BLaER1 (cell line): ENCODE measurements at regions not wholly inside any gene's neighbourhood (a gene's known extent, or its start where the extent isn't known, plus 50 kb on each side); places are given as distances from the start of the nearest gene placed in this dataset.
"Not testable (repeated sequence)": the region's sequence is repeated elsewhere in the genome, so short reads cannot be mapped to it uniquely, and the experiment has no call there.

Source experiments
- H3K27ac ChIP-seq: shearing (Covaris generic); formaldehyde crosslinking; 2 replicates; pipeline ENCODE4 v1.8.1; 2022
- H3K27me3 ChIP-seq: shearing (Covaris generic); formaldehyde crosslinking; 2 replicates; pipeline ENCODE4 v1.8.1; 2022
- H3K36me3 ChIP-seq: shearing (Covaris generic); formaldehyde crosslinking; 2 replicates; pipeline ENCODE4 v1.8.1; 2022
- H3K4me1 ChIP-seq: shearing (Covaris generic); formaldehyde crosslinking; 2 replicates; pipeline ENCODE4 v1.8.1; 2022
- H3K4me2 ChIP-seq: shearing (Covaris generic); formaldehyde crosslinking; 2 replicates; pipeline ENCODE4 v1.8.1; 2022
- H3K4me3 ChIP-seq: shearing (Covaris generic); formaldehyde crosslinking; 2 replicates; pipeline ENCODE4 v1.8.1; 2022
- H3K9ac ChIP-seq: shearing (Covaris generic); formaldehyde crosslinking; 2 replicates; pipeline ENCODE4 v1.8.1; 2022
- H3K9me3 ChIP-seq: shearing (Covaris generic); formaldehyde crosslinking; 2 replicates; pipeline ENCODE4 v1.8.1; 2022
- H4K20me1 ChIP-seq: shearing (Covaris generic); formaldehyde crosslinking; 2 replicates; pipeline ENCODE4 v1.8.1; 2022
- Cebpa-rat ChIP-seq: shearing (Covaris generic); IDR thresholded peaks from 2 replicates; pipeline ENCODE4 v1.8.1; 2022

- H3K9ac ChIP-seq, result no peak overlapping the region
- no peak overlapping the region for H3K27ac ChIP-seq
- peaks cover 9% of the 10 kb centered on the region for H3K4me1 ChIP-seq
- no peaks in the 10 kb centered on the region for H3K36me3 ChIP-seq
- no peaks in the 10 kb centered on the region for H4K20me1 ChIP-seq
- no peaks in the 10 kb centered on the region for H3K9me3 ChIP-seq
- no peaks in the 10 kb centered on the region for H3K27me3 ChIP-seq
- H3K4me3 ChIP-seq, result no peak overlapping the region
- no peak overlapping the region for H3K4me2 ChIP-seq
- TF ChIP-seq Cebpa-rat, result no peak
Measured at GRCh38 chr6:8943073-8943472, 507.7 kb upstream of the SLC35B3 start.

- Histone ChIP-seq H3K27me3 (no peaks in the 10 kb centered on the region), H3K27ac (no peak overlapping the region), H3K4me3 (no peak overlapping the region), H3K4me1 (peaks cover 9% of the 10 kb centered on the region), H4K20me1 (no peaks in the 10 kb centered on the region), H3K36me3 (no peaks in the 10 kb centered on the region), H3K4me2 (no peak overlapping the region), H3K9ac (no peak overlapping the region), H3K9me3 (no peaks in the 10 kb centered on the region)
- TF ChIP-seq Cebpa-rat, result no peak
Measured at GRCh38 chr6:8941577-8941976, 506.2 kb upstream of the SLC35B3 start.

DNA sequence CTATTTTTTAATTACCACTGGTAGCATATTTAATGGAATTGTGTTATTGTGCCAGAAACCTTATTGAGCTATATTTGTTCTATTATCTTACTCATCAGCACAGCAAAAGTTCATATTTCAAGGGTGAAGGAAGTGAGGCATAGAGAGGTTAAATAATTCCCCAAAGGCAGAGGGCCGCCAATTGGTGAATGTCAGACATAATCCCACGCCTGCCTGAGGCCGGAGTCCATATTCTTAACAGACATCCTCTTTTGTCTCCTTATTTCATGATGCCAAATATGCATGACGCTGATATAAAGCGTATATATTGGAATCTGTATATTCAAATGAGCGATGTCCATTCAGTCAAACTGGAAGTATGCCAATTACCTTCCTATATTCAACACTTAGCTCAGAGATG, 505.0 kb upstream of the SLC35B3 start:
- H4K20me1 ChIP-seq, result no peaks in the 10 kb centered on the region
- no peak for TF ChIP-seq Cebpa-rat
- H3K27ac ChIP-seq, result no peak overlapping the region
- no peak overlapping the region for H3K4me3 ChIP-seq
- no peaks in the 10 kb centered on the region for H3K36me3 ChIP-seq
- H3K9me3 ChIP-seq, result no peaks in the 10 kb centered on the region
- no peak overlapping the region for H3K9ac ChIP-seq
- H3K4me1 ChIP-seq, result peaks cover 9% of the 10 kb centered on the region
- H3K4me2 ChIP-seq, result no peak overlapping the region
- H3K27me3 ChIP-seq, result no peaks in the 10 kb centered on the region

DNA sequence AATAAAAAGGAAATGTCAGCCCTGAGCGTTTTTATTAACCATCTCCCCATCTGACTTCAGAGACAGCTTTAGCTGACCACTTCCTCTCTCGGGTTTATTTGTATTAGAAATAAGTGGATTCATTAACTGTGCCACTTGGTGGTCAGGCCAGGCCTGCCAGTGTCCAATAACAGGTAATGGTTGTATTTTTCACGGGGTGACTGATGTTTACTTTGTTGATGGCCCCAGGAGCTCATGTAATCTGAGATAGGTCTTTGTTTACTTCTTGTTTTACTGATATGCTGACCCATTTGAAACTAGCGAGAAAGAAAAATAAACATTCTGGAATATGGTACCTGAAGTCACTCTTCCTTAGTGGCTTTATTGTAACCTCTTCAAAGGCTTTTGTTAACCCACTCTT, 504.3 kb upstream of the SLC35B3 start:
- no peak overlapping the region for H3K9ac ChIP-seq
- H4K20me1 ChIP-seq, result no peaks in the 10 kb centered on the region
- no peaks in the 10 kb centered on the region for H3K36me3 ChIP-seq
- no peaks in the 10 kb centered on the region for H3K27me3 ChIP-seq
- no peak overlapping the region for H3K27ac ChIP-seq
- H3K4me2 ChIP-seq, result peak overlapping the region; percentile 4; the same call in 1 of the 2 replicates
- H3K9me3 ChIP-seq, result no peaks in the 10 kb centered on the region
- H3K4me3 ChIP-seq, result no peak overlapping the region
- H3K4me1 ChIP-seq, result peaks cover 9% of the 10 kb centered on the region
- no peak for TF ChIP-seq Cebpa-rat

DNA sequence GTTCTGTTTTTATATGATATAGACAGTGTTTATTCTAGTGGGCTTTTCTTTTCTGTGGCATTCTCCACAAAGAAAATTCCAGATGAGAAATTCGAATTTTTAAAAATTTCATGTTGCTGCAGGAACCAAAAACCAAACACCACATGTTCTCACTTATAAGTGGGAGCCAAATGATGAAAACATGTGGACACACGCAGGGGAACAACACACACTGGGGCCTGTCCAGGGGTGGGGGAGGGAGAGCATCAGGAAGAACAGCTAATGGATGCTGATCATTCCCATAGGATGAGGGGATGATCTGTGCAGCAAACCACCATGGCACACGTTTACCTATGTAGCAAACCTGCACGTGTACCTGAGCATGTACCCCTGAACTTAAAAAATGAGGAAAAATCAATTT, 499.0 kb upstream of the SLC35B3 start:
- Histone ChIP-seq H3K9ac (no peak overlapping the region), H4K20me1 (no peaks in the 10 kb centered on the region), H3K9me3 (no peaks in the 10 kb centered on the region), H3K27me3 (no peaks in the 10 kb centered on the region), H3K36me3 (no peaks in the 10 kb centered on the region), H3K4me3 (no peak overlapping the region), H3K27ac (no peak overlapping the region), H3K4me1 (peaks cover 3% of the 10 kb centered on the region), H3K4me2 (no peak overlapping the region)
- TF ChIP-seq Cebpa-rat, result no peak

DNA sequence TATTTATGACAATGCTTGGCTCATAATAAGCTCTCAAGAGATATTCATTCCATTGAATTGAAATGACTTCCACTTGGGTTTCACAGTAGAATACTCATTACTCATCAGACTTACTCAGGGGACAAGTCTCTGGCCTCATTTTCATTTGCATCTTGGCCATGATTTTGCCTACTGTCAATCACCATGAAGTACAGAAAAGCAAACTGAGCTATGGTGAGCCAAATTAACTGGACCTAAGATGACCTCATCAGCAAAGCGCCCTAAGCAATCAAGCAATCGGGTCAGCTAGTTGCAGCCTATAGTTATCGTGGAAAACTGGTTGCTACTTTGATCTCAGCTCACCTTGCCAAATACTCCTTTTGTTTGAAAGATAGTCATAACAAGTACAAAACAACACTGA, 494.7 kb upstream of the SLC35B3 start:
- H3K9me3 ChIP-seq, result no peaks in the 10 kb centered on the region
- H3K27me3 ChIP-seq, result no peaks in the 10 kb centered on the region
- no peaks in the 10 kb centered on the region for H4K20me1 ChIP-seq
- H3K36me3 ChIP-seq, result no peaks in the 10 kb centered on the region
- TF ChIP-seq Cebpa-rat, result no peak
- H3K4me1 ChIP-seq, result no peaks in the 10 kb centered on the region
- no peak overlapping the region for H3K27ac ChIP-seq
- no peak overlapping the region for H3K9ac ChIP-seq
- no peak overlapping the region for H3K4me2 ChIP-seq
- H3K4me3 ChIP-seq, result no peak overlapping the region

GRCh38 chr6:8920244-8920643, 484.9 kb upstream of the SLC35B3 start:
- H3K9ac ChIP-seq, H4K20me1 ChIP-seq, H3K36me3 ChIP-seq, H3K27ac ChIP-seq, H3K9me3 ChIP-seq, H3K4me2 ChIP-seq, H3K27me3 ChIP-seq, H3K4me1 ChIP-seq, H3K4me3 ChIP-seq: not testable (repeated sequence)

DNA sequence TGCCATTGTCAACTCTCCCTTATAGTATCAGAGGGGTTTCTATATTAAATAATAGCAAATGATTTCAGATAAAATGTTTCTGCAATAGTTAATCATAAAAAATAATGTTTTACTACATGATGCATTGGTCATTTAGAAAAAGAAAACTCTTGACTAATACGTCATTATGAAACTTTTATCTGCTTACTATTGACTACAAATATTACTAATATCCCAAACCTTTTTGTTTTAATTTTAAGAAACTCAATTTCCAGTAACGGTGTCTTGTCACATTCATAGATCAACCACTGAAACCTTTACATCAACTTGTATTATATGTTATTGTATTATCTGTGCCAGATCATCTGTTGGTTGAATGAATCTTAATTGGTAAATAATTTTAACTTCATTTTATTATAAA, 482.9 kb upstream of the SLC35B3 start:
- Histone ChIP-seq H4K20me1 (no peaks in the 10 kb centered on the region), H3K9ac (no peak overlapping the region), H3K27me3 (no peaks in the 10 kb centered on the region), H3K36me3 (no peaks in the 10 kb centered on the region), H3K9me3 (no peaks in the 10 kb centered on the region; the same call in 1 of the 2 replicates), H3K27ac (no peak overlapping the region), H3K4me1 (no peaks in the 10 kb centered on the region), H3K4me2 (no peak overlapping the region), H3K4me3 (no peak overlapping the region)
- no peak for TF ChIP-seq Cebpa-rat

- H3K4me1 ChIP-seq, result no peaks in the 10 kb centered on the region
- no peaks in the 10 kb centered on the region for H4K20me1 ChIP-seq
- peaks cover 7% of the 10 kb centered on the region for H3K9me3 ChIP-seq
- no peak overlapping the region for H3K9ac ChIP-seq
- H3K27me3 ChIP-seq, result no peaks in the 10 kb centered on the region
- H3K4me3 ChIP-seq, result no peak overlapping the region
- H3K36me3 ChIP-seq, result no peaks in the 10 kb centered on the region
- TF ChIP-seq Cebpa-rat, result no peak
- H3K27ac ChIP-seq, result no peak overlapping the region
- H3K4me2 ChIP-seq, result no peak overlapping the region
Measured at GRCh38 chr6:8914700-8915099, 479.4 kb upstream of the SLC35B3 start.

- Histone ChIP-seq H3K9ac (no peak overlapping the region), H3K9me3 (peaks cover 7% of the 10 kb centered on the region), H3K4me3 (no peak overlapping the region), H3K27ac (no peak overlapping the region), H3K27me3 (no peaks in the 10 kb centered on the region), H3K4me1 (0 out of 2 replicates have a peak, but pooled peaks cover 6% of the 10 kb centered on the region), H3K4me2 (no peak overlapping the region), H3K36me3 (no peaks in the 10 kb centered on the region), H4K20me1 (no peaks in the 10 kb centered on the region)
- TF ChIP-seq Cebpa-rat, result no peak
Measured at GRCh38 chr6:8908638-8909037, 473.3 kb upstream of the SLC35B3 start.

DNA sequence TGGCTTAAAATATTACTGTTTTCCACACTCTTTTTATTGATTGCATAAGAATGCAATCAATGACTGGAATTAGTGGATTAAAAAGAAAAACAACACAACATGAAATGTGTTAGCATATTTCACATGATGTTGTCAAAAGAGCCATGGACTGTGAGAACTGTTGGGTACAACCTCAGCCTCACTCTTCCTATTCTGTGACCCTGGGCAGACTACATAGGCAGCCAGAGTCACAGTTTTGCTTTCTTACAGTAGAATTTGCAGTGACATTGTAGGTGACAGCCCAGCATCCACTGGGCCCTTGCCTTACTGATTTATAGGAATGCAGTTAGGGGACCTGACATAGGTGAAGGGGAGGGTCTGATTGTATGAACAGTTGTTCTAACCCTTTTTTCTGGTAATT, 471.4 kb upstream of the SLC35B3 start:
- H3K9ac ChIP-seq, result no peak overlapping the region
- no peaks in the 10 kb centered on the region for H3K9me3 ChIP-seq
- no peak overlapping the region for H3K27ac ChIP-seq
- 0 out of 2 replicates have a peak, but pooled peaks cover 6% of the 10 kb centered on the region for H3K4me1 ChIP-seq
- H4K20me1 ChIP-seq, result no peaks in the 10 kb centered on the region
- no peak for TF ChIP-seq Cebpa-rat
- no peaks in the 10 kb centered on the region for H3K27me3 ChIP-seq
- no peak overlapping the region for H3K4me3 ChIP-seq
- no peaks in the 10 kb centered on the region for H3K36me3 ChIP-seq
- no peak overlapping the region for H3K4me2 ChIP-seq
